Uterus (tissue), 3 donors: ENCODE measurements at regions not wholly inside any gene's neighbourhood (a gene's known extent, or its start where the extent isn't known, plus 50 kb on each side); places are given as distances from the start of the nearest gene placed in this dataset.

ENCODE experiments used
- DNase-seq, 2 donors: peaks; one replicate each; pipeline ENCODE4 v3.0.0-alpha.2; 2019 to 2020
- H3K27ac ChIP-seq, 2 donors: fragments of 200-600 bp; sonication (generic); 1 replicate in 1 of 2; 2 replicates in 1 of 2; pipeline ENCODE4 v1.5.1; 2016 to 2018
- H3K27me3 ChIP-seq, 2 donors: fragments of 200-600 bp; sonication (generic); one replicate each; pipeline ENCODE4 v1.5.1; 2018 to 2019; ENCODE audit warnings: control low read depth in 1 of 2
- H3K36me3 ChIP-seq, 2 donors: fragments of 200-600 bp; sonication (generic); one replicate each; pipeline ENCODE4 v1.5.1; 2019; ENCODE audit warnings: control low read depth in 1 of 2
- H3K4me1 ChIP-seq, 2 donors: fragments of 200-600 bp; sonication (generic); one replicate each; pipeline ENCODE4 v1.5.1; 2018 to 2019; ENCODE audit warnings: control low read depth in 1 of 2
- H3K4me3 ChIP-seq, 2 donors: fragments of 200-600 bp; sonication (generic); 1 replicate in 1 of 2; 2 replicates in 1 of 2; pipeline ENCODE4 v1.5.1; 2018 to 2019; ENCODE audit warnings: mild to moderate bottlenecking in 1 of 2
- H3K9me3 ChIP-seq, 2 donors: fragments of 200-600 bp; sonication (generic); one replicate each; pipeline ENCODE4 v1.5.1; 2019; ENCODE audit warnings: control low read depth in 1 of 2
- CTCF ChIP-seq, 4 experiments: fragments of 200-600 bp in 2 of 4; fragments of 450-650 bp in 2 of 4; sonication (generic) in 2 of 4; IDR thresholded peaks; one replicate each; pipeline ENCODE4 v1.5.1; 2016 to 2019; ENCODE audit warnings: antibody characterized with exemption in 4 of 4, mild to moderate bottlenecking in 2 of 4, moderate library complexity in 1 of 4
- POLR2A ChIP-seq, 2 donors: fragments of 450-650 bp; IDR thresholded peaks; one replicate each; pipeline ENCODE4 v1.6.1; 2016; ENCODE audit warnings: antibody characterized with exemption in 2 of 2, mild to moderate bottlenecking in 1 of 2, moderate library complexity in 1 of 2
- intact Hi-C: fragments of 100-400 bp; cut with DNase I; formaldehyde crosslinking; loops from one replicate; pipeline ENCODE4 v1.15.1; 2023; ENCODE audit warnings: low total_unique reads
- donor health status: DM: yes; HTN: yes; CAD: no.

GRCh38 chr2:45218297-45218696 lies 209.0 kb upstream of the SIX2 start:
- Histone ChIP-seq H3K4me3 (no peak overlapping the region), H3K9me3 (no peaks in the 10 kb centered on the region), H3K27me3 (no peaks in the 10 kb centered on the region), H3K4me1 (no peaks in the 10 kb centered on the region), H3K27ac (no peak overlapping the region), H3K36me3 (no peaks in the 10 kb centered on the region)
- DNase-seq = no peak
- intact Hi-C loops = no loop called here
- TF ChIP-seq CTCF (IDR thresholded peaks at IDR 0.05) (no peak), POLR2A (IDR thresholded peaks at IDR 0.05) (no peak)

GRCh38 chr2:45216118-45216517 lies 206.9 kb upstream of the SIX2 start:
- DNase-seq = no peak
- Histone ChIP-seq H3K4me1 (no peaks in the 10 kb centered on the region), H3K27me3 (no peaks in the 10 kb centered on the region), H3K9me3 (no peaks in the 10 kb centered on the region), H3K36me3 (no peaks in the 10 kb centered on the region), H3K4me3 (no peak overlapping the region), H3K27ac (no peak overlapping the region)
- no peak for TF ChIP-seq CTCF (IDR thresholded peaks at IDR 0.05)
- TF ChIP-seq POLR2A (IDR thresholded peaks at IDR 0.05) = no peak
- intact Hi-C loops = no loop called here

GRCh38 chr2:45214550-45214949 lies 205.3 kb upstream of the SIX2 start:
- no peaks in the 10 kb centered on the region for H3K27me3 ChIP-seq
- intact Hi-C loops = no loop called here
- no peaks in the 10 kb centered on the region for H3K9me3 ChIP-seq
- TF ChIP-seq CTCF (IDR thresholded peaks at IDR 0.05) = no peak
- no peak for TF ChIP-seq POLR2A (IDR thresholded peaks at IDR 0.05)
- H3K36me3 ChIP-seq = no peaks in the 10 kb centered on the region
- H3K27ac ChIP-seq = no peak overlapping the region
- no peak overlapping the region for H3K4me3 ChIP-seq
- no peak for DNase-seq
- no peaks in the 10 kb centered on the region for H3K4me1 ChIP-seq

GRCh38 chr2:45212953-45213635 lies 203.8 kb upstream of the SIX2 start:
- intact Hi-C loops = no loop called here
- DNase-seq = no peak

GRCh38 chr2:45211636-45212035 lies 202.4 kb upstream of the SIX2 start:
- no peak for DNase-seq
- no peaks in the 10 kb centered on the region for H3K27me3 ChIP-seq
- H3K4me3 ChIP-seq = no peak overlapping the region
- H3K4me1 ChIP-seq = no peaks in the 10 kb centered on the region
- no peaks in the 10 kb centered on the region for H3K36me3 ChIP-seq
- intact Hi-C loops = no loop called here
- no peak overlapping the region for H3K27ac ChIP-seq
- TF ChIP-seq CTCF (IDR thresholded peaks at IDR 0.05) = no peak
- no peak for TF ChIP-seq POLR2A (IDR thresholded peaks at IDR 0.05)
- no peaks in the 10 kb centered on the region for H3K9me3 ChIP-seq

More at GRCh38 chr2:45212953-45213635, 203.8 kb upstream of the SIX2 start:
- no peaks in the 10 kb centered on the region for H3K9me3 ChIP-seq
- H3K4me3 ChIP-seq = no peak overlapping the region
- no peaks in the 10 kb centered on the region for H3K36me3 ChIP-seq
- no peaks in the 10 kb centered on the region for H3K4me1 ChIP-seq
- TF ChIP-seq CTCF (IDR thresholded peaks at IDR 0.05) = no peak
- no peak for TF ChIP-seq POLR2A (IDR thresholded peaks at IDR 0.05)
- H3K27ac ChIP-seq = no peak overlapping the region
- H3K27me3 ChIP-seq = no peaks in the 10 kb centered on the region
